BLaER1 treated with 17β-estradiol and CSF1 and Interleukin-3, amounts not matched to agents 10 nM and 100 nM (cell line): ENCODE measurements at regions not wholly inside any gene's neighbourhood (a gene's known extent, or its start where the extent isn't known, plus 50 kb on each side); places are given as distances from the start of the nearest gene placed in this dataset.

Experiments
- H3K27ac ChIP-seq, 11 experiments: shearing (Covaris generic); formaldehyde crosslinking; 2 replicates each; pipeline ENCODE4 v1.8.1; 2022
- H3K27me3 ChIP-seq, 11 experiments: shearing (Covaris generic); formaldehyde crosslinking; 2 replicates each; pipeline ENCODE4 v1.8.1; 2022
- H3K36me3 ChIP-seq, 11 experiments: shearing (Covaris generic); formaldehyde crosslinking; 2 replicates each; pipeline ENCODE4 v1.8.1; 2022
- H3K4me1 ChIP-seq, 10 experiments: shearing (Covaris generic); formaldehyde crosslinking; 2 replicates each; pipeline ENCODE4 v1.8.1; 2022
- H3K4me2 ChIP-seq, 11 experiments: shearing (Covaris generic); formaldehyde crosslinking; 2 replicates each; pipeline ENCODE4 v1.8.1; 2022
- H3K4me3 ChIP-seq, 10 experiments: shearing (Covaris generic); formaldehyde crosslinking; 2 replicates each; pipeline ENCODE4 v1.8.1; 2022
- H3K9ac ChIP-seq, 11 experiments: shearing (Covaris generic); formaldehyde crosslinking; 2 replicates each; pipeline ENCODE4 v1.8.1; 2022
- H3K9me3 ChIP-seq, 11 experiments: shearing (Covaris generic); formaldehyde crosslinking; replicated peaks in 1 of 11; 2 replicates each; pipeline ENCODE4 v1.8.1; 2022
- H4K20me1 ChIP-seq, 11 experiments: shearing (Covaris generic); formaldehyde crosslinking; 2 replicates each; pipeline ENCODE4 v1.8.1; 2022
- Cebpa-rat ChIP-seq, 11 experiments: shearing (Covaris generic); IDR thresholded peaks; 2 replicates each; pipeline ENCODE4 v1.8.1; 2022

GRCh38 chr1:193602705-193603104, 416.3 kb upstream of the B3GALT2 start:
- TF ChIP-seq Cebpa-rat (IDR thresholded peaks at IDR 0.05): no peak
- H3K4me2 ChIP-seq: no peak overlapping the region
- no peaks in the 10 kb centered on the region for H3K4me1 ChIP-seq
- no peak overlapping the region for H3K9ac ChIP-seq
- H3K27me3 ChIP-seq: no peaks in the 10 kb centered on the region
- H3K36me3 ChIP-seq: no peaks in the 10 kb centered on the region
- no peaks in the 10 kb centered on the region for H4K20me1 ChIP-seq
- H3K27ac ChIP-seq: no peak overlapping the region
- H3K9me3 ChIP-seq: no peaks in the 10 kb centered on the region
- no peak overlapping the region for H3K4me3 ChIP-seq

DNA sequence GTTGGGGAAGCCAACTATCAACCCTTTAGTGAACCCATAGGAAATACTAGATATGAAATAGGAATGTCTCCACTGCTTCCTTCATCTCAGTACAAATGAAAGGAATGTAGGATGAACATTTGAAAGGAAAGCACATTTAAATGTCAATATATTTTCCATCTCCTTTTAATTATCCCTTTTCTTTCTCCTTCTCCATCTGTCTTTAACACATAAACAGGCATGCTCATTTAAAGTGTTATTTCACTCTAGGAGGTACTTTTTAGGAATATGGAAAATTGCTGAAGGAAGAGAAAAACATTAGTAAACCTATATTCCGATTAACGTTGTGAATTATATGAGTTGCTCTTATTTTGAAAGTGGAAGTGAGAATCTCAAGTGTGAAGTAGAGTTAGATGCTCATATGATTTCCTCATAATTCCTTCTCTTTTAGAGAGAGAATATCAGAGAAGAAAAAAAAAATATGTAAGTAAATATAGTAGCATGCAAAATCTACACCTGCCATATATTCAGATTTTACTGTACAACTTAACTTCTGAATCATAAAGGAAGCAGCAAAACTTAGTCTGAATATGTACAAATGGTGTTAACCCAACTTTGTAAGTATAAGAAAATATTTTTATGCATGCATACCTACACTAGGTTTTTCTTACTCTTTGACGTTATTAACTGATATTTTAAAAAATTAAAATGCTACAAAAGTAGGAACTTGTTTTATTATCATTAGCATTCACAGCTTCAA, 406.9 kb upstream of the B3GALT2 start:
- Histone ChIP-seq H3K27ac (no peak overlapping the region), H3K36me3 (no peaks in the 10 kb centered on the region), H4K20me1 (no peaks in the 10 kb centered on the region; a peak in 1 of 22 replicates), H3K9me3 (no peaks in the 10 kb centered on the region), H3K9ac (no peak overlapping the region), H3K27me3 (no peaks in the 10 kb centered on the region), H3K4me3 (no peak overlapping the region), H3K4me1 (peaks cover 0 to 17% (median 5%) of the 10 kb centered on the region in 10 experiments; a peak in 7 of 20 replicates), H3K4me2 (no peak overlapping the region; a peak in 1 of 22 replicates)
- TF ChIP-seq Cebpa-rat (IDR thresholded peaks at IDR 0.05): no peak

GRCh38 chr1:193592317-193592716, 405.9 kb upstream of the B3GALT2 start:
- H3K4me3 ChIP-seq: no peak overlapping the region
- H4K20me1 ChIP-seq: no peaks in the 10 kb centered on the region; a peak in 1 of 22 replicates
- no peaks in the 10 kb centered on the region for H3K36me3 ChIP-seq
- H3K9me3 ChIP-seq: no peaks in the 10 kb centered on the region
- H3K4me1 ChIP-seq: peaks cover 0 to 17% (median 5%) of the 10 kb centered on the region in 10 experiments; a peak in 7 of 20 replicates
- TF ChIP-seq Cebpa-rat (IDR thresholded peaks at IDR 0.05): no peak
- no peak overlapping the region for H3K9ac ChIP-seq
- H3K27ac ChIP-seq: no peak overlapping the region
- H3K27me3 ChIP-seq: no peaks in the 10 kb centered on the region
- H3K4me2 ChIP-seq: no peak overlapping the region

- Histone ChIP-seq H3K4me2 (no peak overlapping the region), H3K4me1 (peaks cover 0 to 17% (median 5%) of the 10 kb centered on the region in 10 experiments; a peak in 7 of 20 replicates), H3K36me3 (no peaks in the 10 kb centered on the region), H3K9me3 (no peaks in the 10 kb centered on the region), H3K9ac (no peak overlapping the region), H3K27ac (no peak overlapping the region), H3K4me3 (no peak overlapping the region), H3K27me3 (no peaks in the 10 kb centered on the region), H4K20me1 (no peaks in the 10 kb centered on the region; a peak in 1 of 22 replicates)
- TF ChIP-seq Cebpa-rat (IDR thresholded peaks at IDR 0.05): no peak
Measured at GRCh38 chr1:193590102-193590501, 403.7 kb upstream of the B3GALT2 start.

DNA sequence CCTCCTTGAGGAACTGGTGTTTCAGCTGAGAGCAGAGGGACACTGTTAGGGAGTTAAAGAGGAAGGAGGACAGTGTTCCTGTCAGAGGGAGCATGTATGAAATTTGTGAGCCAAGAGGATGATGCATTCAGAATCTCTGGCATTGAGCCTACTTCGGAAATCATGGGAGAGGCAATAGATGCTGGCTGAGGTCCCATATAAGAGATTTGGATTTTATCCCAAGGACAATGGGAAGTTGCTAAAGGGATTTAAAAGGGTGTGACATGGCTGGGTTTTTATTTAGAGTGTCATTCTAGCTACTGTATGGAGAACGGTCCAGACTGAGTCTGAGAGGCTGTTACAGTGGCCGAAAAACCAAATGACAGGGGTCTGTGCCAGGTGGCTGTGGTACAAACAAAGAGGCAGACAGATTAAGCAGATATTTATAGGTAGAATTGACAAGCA, 403.2 kb upstream of the B3GALT2 start:
- Histone ChIP-seq H3K27ac (no peak overlapping the region), H3K4me3 (no peak overlapping the region), H3K4me1 (peaks cover 0 to 12% (median 5%) of the 10 kb centered on the region in 10 experiments; a peak in 7 of 20 replicates), H3K9me3 (no peaks in the 10 kb centered on the region), H3K27me3 (no peaks in the 10 kb centered on the region), H3K36me3 (no peaks in the 10 kb centered on the region), H3K9ac (no peak overlapping the region), H4K20me1 (no peaks in the 10 kb centered on the region; a peak in 1 of 22 replicates), H3K4me2 (0 out of 22 replicates have a peak overlapping the region, but pooled peaks of 1 of the 11 experiments have one; percentile 8)
- no peak for TF ChIP-seq Cebpa-rat (IDR thresholded peaks at IDR 0.05)

- no peak for TF ChIP-seq Cebpa-rat (IDR thresholded peaks at IDR 0.05)
Measured at GRCh38 chr1:193588311-193589082, 402.1 kb upstream of the B3GALT2 start.

GRCh38 chr1:193584731-193585239, 398.4 kb upstream of the B3GALT2 start:
- Histone ChIP-seq H3K4me3 (no peak overlapping the region), H3K27me3 (no peaks in the 10 kb centered on the region), H3K9me3 (peaks cover 5 to 16% (median 8%) of the 10 kb centered on the region in 11 experiments; a peak in 18 of 22 replicates), H3K27ac (no peak overlapping the region), H3K4me2 (no peak overlapping the region), H3K36me3 (no peaks in the 10 kb centered on the region), H3K9ac (no peak overlapping the region), H3K4me1 (peaks cover 0 to 5% (median 0%) of the 10 kb centered on the region in 10 experiments; a peak in 1 of 20 replicates), H4K20me1 (no peaks in the 10 kb centered on the region; a peak in 1 of 22 replicates)
- TF ChIP-seq Cebpa-rat (IDR thresholded peaks at IDR 0.05): no peak

More at GRCh38 chr1:193588311-193589082, 402.1 kb upstream of the B3GALT2 start:
- H3K36me3 ChIP-seq: no peaks in the 10 kb centered on the region
- H3K27ac ChIP-seq: no peak overlapping the region
- peaks cover under 1 to 4% (median 1%) of the 10 kb centered on the region in 11 experiments; a peak in 14 of 22 replicates for H3K9me3 ChIP-seq
- no peaks in the 10 kb centered on the region for H3K27me3 ChIP-seq
- no peak overlapping the region for H3K4me3 ChIP-seq
- no peak overlapping the region for H3K4me2 ChIP-seq
- H4K20me1 ChIP-seq: no peaks in the 10 kb centered on the region; a peak in 1 of 22 replicates
- H3K4me1 ChIP-seq: peaks cover 0 to 5% (median 0%) of the 10 kb centered on the region in 10 experiments; a peak in 1 of 20 replicates
- H3K9ac ChIP-seq: no peak overlapping the region

- Histone ChIP-seq H3K9me3 (peaks cover 5 to 16% (median 8%) of the 10 kb centered on the region in 11 experiments; a peak in 18 of 22 replicates), H3K27me3 (no peaks in the 10 kb centered on the region), H3K4me1 (no peaks in the 10 kb centered on the region), H3K4me2 (no peak overlapping the region), H3K4me3 (no peak overlapping the region), H3K36me3 (no peaks in the 10 kb centered on the region), H4K20me1 (no peaks in the 10 kb centered on the region), H3K9ac (no peak overlapping the region), H3K27ac (no peak overlapping the region)
- no peak for TF ChIP-seq Cebpa-rat (IDR thresholded peaks at IDR 0.05)
Measured at GRCh38 chr1:193581341-193581740, 394.9 kb upstream of the B3GALT2 start.

- H3K4me2 ChIP-seq: no peak overlapping the region
- H3K9me3 ChIP-seq: peaks cover 5 to 16% (median 8%) of the 10 kb centered on the region in 11 experiments; a peak in 18 of 22 replicates
- no peak for TF ChIP-seq Cebpa-rat (IDR thresholded peaks at IDR 0.05)
- H3K36me3 ChIP-seq: no peaks in the 10 kb centered on the region
- H4K20me1 ChIP-seq: no peaks in the 10 kb centered on the region
- no peak overlapping the region for H3K27ac ChIP-seq
- no peak overlapping the region for H3K4me3 ChIP-seq
- H3K4me1 ChIP-seq: no peaks in the 10 kb centered on the region
- H3K9ac ChIP-seq: no peak overlapping the region
- no peaks in the 10 kb centered on the region for H3K27me3 ChIP-seq
Measured at GRCh38 chr1:193580419-193580818, 394.0 kb upstream of the B3GALT2 start.
